GOT3 (cell line): ENCODE measurements at regions not wholly inside any gene's neighbourhood (a gene's known extent, or its start where the extent isn't known, plus 50 kb on each side); places are given as distances from the start of the nearest gene placed in this dataset.
"Not testable (repeated sequence)": the region's sequence is repeated elsewhere in the genome, so short reads cannot be mapped to it uniquely, and the experiment has no call there.

Experiments
- DNase-seq: peaks from one replicate; lab custom pipeline; 2025; ENCODE audit warnings: mixed read lengths; lab: John Stamatoyannopoulos, UW

DNA sequence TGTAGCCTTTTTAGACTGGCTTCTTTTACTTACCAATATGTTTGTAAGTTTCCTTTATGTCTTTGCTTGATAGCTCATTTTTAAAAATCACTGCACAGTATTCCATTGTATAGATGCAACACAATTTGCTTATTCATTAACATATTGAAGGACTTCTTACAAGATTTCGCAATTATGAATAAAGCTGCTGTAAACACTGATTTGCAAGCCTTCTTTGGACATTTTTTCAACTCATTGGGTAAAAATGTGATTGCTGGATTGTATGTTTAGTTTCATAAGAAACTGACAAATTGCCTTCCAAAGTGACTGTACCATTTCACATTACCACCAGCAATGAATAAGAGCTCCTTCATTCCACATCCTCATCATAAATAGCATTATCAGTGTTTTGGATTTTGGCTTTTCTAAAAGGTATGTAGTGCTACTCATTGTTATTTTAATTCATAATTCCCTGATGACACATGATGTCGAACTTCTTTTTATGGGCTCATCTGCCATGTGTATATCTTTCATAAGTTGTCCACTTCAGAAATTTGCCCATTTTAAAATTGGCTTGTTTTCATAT is 80.7 kb downstream of the TFAP2B start:
- DNase-seq, result no peak

GRCh38 chr6:50902260-50902659 is 83.6 kb downstream of the TFAP2B start:
- DNase-seq, result no peak

DNA sequence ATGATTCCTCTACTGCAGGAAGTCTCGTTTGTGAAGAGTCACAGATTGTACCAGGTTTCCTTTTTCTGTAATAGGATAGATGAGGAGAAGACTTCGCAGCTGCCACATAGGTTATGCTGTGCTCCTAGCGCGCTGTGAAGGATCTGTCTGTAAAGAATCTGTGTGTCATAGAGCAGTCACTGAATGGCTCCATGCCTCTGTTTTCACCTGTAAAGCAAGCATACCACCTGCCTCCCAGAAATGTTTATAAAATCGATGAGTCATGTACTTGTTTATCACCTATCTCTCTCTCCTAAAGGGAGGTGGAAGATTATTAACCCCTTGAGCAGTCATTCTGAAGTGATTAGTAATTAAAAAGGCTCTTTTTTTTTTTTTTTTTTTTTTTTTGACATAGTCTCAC is 86.6 kb downstream of the TFAP2B start:
- no peak for DNase-seq

GRCh38 chr6:50907565-50907964 is 88.9 kb downstream of the TFAP2B start:
- no peak for DNase-seq

GRCh38 chr6:50913105-50913770 is 94.6 kb downstream of the TFAP2B start:
- DNase-seq, result no peak

GRCh38 chr6:50921378-50921777 is 102.7 kb downstream of the TFAP2B start:
- DNase-seq, result not testable (repeated sequence)

GRCh38 chr6:50921968-50922367 is 103.3 kb downstream of the TFAP2B start:
- DNase-seq, result no peak

DNA sequence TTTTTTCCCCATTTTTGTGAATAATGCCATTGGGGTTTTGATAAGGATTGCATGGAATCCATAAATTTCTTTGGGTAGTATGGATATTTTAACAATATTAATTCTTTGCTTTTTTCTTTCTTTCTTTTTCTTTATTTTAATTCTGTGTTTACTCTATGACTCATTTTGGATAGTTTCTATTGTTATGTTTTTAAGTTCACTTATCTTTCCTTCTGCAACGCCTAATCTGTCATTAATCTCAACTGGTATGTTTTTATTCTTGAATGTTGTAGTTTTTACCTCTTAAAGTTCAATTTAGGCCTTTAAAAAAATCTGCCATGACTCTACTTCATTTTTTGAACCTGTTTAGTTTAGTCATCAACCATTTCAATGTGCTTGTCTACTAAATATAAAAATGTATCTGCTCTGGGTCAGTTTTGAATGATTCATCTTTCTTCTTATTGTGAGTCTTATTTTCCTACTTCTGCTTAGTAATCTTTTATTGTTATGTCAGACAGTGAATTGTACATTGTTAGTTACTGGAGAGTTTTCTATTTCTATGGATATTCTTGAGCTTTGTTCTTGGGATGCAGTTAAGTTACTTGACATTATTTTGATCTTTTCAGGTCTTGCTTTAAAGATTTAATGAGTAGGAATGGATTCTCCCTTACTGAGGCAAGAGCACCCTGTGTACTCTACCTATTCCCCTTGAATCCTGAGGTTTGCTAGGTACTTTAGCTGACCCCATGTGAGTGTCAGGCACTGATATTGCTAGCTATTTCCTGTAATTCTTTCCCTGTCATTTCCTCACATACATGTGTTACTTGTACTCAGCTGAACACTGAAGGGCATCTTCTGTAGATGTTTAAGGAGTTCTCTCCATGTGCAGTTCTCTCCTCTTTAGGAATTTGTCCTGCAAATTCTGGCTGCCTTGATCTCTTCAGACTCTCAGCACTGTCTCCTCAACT is 104.2 kb downstream of the TFAP2B start:
- DNase-seq, result no peak

DNA sequence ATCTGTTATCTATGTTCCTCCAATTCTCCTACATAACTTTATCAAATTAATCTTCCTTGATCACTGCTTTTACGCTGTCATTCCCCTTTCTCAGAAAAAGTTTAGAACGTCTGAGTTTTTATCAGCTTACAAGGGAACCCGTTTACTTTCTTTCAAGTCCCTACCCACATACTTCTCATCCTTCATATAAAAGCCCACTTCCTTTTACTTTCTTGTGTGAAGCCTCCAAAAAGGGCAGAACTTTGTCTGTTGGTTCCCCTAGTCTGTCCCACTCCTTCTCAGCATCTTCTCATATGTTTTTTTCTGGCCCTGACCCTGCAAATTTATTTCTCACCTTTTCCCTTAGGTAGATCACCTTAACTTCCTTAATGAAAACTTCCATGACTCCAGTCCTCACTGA is 106.1 kb downstream of the TFAP2B start:
- DNase-seq, result no peak

DNA sequence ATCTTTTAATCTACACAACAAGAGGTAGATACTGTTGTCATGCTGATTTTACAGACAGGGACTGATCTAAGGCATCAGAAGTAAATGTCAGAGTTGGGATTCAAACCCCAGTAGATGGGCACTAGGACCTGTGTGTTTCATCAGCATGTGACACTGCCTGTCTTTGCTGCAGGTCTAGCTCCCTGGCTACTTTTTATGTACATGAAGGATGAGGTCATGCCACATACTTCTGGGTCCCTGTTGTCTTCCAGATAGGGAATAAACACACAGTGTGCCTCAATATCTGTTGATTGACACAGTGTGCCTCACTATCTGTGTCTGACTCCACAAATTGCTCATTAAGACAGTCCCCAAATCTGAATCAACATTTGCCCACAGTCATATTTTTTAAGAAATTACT is 106.9 kb downstream of the TFAP2B start:
- no peak for DNase-seq

DNA sequence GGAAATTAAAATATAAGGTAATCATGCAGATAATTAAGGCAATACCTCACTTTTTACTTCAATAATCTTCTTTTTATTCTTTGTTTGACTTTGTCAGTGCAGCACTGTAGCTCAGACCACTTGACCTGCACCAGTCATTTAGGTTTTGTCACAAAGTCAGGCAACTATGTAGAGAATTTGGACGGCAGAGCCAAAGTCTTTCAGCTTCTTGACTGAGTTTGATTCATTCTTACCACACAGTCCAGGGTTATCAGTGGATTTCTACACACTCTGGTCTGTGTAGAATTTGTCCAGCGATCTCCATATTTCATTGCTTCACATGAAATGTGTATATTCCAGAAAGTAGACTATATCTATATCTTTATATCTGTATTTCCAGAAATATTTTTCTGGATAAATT is 107.3 kb downstream of the TFAP2B start:
- DNase-seq, result no peak

DNA sequence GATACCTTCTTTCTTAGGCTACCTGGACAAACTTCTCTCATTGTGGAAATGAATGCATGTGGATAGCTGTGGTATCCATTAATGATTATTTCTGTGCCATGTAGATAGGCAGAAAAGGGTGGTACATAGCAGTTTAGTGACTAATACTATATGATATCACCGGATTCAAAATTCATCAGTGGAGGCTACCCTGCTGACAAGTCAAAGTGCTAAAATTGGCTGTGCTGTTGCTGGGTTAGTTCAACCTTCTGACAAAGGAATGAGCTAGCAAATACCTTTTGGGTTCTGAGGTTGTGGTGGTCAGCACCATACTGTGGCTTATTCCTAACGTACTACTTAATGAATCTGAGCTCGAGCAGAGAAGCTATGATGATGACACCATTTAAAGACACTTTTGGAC is 109.1 kb downstream of the TFAP2B start:
- no peak for DNase-seq

DNA sequence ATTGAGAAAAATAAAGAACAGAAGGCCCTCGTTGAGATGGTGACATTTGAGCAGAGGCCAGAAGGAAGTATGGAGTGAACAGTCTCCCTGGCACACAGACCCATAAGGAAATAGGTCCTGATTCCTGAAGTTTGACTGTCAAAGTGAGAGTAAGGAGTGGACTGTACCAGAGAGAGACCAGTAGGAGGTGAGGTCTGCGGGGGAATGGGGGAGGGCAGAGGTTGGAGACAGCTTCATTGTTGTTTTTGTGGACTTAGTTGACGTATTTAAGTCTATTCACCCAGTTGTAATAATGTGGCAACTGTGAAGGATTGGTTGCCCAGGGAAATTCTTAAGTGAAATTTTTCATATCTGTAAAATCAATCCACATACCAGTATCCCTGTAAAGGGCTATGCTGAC is 110.7 kb downstream of the TFAP2B start:
- no peak for DNase-seq

GRCh38 chr6:50935442-50935841 is 116.8 kb downstream of the TFAP2B start:
- DNase-seq, result no peak

- DNase-seq, result no peak
Measured at GRCh38 chr6:50936277-50936681, 117.6 kb downstream of the TFAP2B start.

- DNase-seq, result no peak
Measured at GRCh38 chr6:50939931-50940330, 121.3 kb downstream of the TFAP2B start.

- DNase-seq, result no peak
Measured at GRCh38 chr6:50945789-50946188, 127.1 kb downstream of the TFAP2B start.

GRCh38 chr6:50952092-50952907 is 133.6 kb downstream of the TFAP2B start:
- no peak for DNase-seq

DNA sequence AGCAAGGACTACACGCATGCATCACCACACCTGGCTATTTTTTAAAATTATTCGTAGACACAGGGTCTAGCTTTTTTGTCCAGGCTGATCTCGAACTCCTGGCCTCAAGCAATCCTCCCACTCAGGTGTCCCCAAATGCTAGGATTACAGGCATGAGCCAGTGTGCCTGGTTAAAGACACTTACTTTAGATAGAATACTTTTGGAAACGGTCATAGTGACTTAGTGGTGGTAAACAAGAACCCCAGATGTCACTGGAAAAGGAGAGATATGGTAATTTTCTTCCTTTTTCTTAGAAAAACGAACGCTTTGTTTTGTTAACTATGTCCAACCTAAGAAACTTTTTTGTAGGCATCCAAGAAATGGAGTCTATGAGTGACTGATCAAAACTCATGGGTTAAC is 137.3 kb downstream of the TFAP2B start:
- DNase-seq, result no peak

DNA sequence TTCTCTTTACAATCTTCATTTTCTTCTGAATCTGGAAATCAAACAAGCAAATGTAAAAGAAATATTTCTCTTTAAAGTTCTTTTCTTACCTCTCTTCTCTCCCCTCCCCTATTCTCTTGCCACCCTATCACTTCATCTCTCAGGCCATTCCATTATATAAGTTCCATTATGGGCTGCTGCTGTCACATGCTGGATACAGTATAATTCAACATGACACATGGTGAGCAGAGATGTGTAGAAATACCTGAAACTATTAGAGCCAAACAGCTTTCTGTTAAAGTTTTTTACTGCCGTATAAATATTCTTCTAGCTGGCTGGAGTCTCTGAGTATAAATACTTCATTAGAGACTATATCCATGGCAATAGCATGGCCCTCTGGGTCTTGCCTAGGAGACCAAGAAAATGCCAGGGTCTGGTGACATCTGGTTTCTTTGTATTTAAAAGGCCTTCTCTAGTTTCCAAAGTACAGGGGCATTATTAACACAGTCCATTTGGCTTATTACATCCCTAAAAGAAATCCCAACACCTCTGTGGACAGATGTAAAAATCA is 139.6 kb downstream of the TFAP2B start:
- DNase-seq, result no peak

DNA sequence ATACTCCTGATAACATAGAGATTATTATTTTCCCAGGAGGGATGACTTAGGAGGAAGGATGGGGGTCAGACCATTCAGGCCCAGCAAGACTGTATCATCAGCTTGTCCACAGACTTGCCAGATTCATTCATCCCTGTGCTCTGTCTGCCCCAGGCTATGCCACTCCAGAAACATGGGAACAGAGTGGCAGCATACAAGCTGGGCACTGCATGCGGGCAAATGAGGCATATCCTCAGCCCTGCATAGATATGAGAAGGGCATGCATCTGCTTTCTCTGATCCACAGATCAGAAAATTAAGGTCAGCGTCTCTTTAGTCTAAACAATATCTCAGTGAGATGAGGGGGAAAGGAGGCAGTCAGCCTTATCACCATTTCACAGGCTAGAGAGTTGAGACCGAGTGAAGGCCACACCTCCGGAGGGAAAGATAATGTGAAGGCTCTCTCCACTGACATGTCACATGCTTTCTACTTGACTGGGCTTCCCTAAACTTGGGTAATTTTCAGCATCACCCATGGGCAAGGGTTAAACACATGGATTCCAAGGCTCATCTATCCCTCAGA is 140.5 kb downstream of the TFAP2B start:
- DNase-seq, result no peak

DNA sequence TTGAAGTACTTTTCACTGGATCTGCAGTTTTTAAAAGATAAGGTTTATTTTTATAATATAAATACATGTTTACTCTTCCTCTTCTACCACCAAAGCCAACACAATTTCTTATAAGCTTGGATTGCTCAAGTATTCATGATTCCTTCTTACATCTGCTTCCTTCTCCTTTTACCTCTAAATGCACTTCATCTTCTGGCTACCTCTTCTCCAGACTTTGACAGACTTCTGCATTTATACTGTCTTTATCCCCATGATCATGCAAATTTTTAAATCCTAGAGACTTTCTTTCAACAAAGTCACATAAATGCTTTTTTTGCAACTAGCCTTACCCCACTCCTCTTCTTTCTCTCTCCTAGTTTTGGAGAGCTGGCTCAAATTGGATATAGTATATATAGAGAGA is 142.9 kb downstream of the TFAP2B start:
- DNase-seq, result no peak
